GM18511 (cell line): ENCODE measurements at regions not wholly inside any gene's neighbourhood (a gene's known extent, or its start where the extent isn't known, plus 50 kb on each side); places are given as distances from the start of the nearest gene placed in this dataset.

Experiments used
- ATAC-seq: cut with Tn5 transposase; IDR thresholded peaks from one replicate; pipeline ENCODE4 v1.9.1; 2021; ENCODE audit warnings: mild to moderate bottlenecking, moderate library complexity; ENCODE audit not compliant: unreplicated experiment

DNA sequence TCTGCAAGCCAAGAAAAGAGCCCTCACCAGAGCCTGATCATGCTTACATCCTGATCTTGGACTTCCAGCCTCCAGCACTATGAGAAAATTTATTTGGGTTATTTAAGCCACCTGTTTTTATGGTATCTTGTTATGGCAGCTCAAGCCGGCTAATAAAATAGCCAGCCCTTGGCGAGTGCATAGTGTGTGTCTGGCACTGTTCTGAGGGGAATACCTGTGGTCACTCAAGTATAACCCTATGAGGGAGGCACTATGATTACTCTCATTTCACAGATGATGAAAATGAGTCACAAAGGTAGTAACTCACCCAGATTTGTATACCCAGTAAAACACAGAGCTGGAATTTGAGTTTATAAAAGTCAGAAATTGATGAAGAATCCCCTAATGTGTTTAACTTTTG lies 556.9 kb upstream of the SETBP1 start:
- peak; percentile 65 for ATAC-seq

DNA sequence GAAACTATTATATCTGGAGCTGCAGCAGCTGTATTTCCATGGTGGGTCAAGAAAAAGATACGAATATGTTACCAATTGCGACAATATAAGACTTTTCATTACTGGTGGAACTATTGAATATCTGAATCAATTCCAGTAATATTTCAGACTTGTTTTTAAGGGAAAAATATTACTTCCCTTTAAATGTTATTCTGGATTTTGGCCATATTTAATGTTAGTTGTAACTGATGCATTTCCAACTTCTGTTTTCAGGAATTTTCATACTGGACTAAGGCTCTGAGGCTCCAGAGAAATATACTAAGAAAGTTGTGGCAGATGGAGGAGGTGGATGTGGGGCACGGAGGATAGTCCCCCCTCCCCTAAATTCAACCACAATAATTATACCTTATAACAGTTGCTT lies 555.2 kb upstream of the SETBP1 start:
- no peak for ATAC-seq

DNA sequence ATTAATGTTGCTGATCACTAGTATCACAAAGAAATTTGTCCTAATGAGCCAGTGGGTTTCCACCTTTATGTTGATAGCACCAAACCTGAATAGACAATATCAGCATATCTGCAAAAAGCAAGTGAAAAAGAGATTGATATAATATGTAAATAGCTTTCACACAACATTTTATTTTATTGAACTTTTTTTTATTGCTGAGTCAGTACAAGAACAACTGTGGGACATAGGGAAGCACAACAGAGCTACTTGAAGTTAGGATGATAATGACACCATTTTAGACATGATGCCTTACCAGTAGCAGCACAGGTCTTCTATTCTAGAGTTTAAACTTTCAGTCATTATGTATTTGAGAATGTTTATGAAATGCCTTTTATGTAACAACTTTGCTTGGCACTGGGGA lies 554.1 kb upstream of the SETBP1 start:
- ATAC-seq = no peak

DNA sequence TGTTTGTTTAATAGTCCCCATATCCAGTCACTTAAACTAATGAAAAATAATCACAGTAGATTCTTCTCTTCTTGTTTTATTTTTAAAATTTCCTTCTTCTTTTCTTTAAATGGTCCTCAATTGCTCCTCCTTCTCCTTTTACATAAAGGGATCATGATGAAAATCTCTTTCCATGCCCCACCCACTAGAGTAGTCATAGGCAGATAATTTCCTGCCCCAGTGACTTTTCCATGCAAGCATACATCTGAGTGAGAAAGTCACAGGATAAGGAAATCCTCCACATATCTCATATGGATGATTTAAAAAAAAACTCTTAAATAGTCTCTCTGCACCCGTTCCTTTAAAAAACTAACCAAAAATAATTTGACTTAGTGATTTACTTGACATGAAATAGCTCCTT lies 552.3 kb upstream of the SETBP1 start:
- ATAC-seq = no peak

DNA sequence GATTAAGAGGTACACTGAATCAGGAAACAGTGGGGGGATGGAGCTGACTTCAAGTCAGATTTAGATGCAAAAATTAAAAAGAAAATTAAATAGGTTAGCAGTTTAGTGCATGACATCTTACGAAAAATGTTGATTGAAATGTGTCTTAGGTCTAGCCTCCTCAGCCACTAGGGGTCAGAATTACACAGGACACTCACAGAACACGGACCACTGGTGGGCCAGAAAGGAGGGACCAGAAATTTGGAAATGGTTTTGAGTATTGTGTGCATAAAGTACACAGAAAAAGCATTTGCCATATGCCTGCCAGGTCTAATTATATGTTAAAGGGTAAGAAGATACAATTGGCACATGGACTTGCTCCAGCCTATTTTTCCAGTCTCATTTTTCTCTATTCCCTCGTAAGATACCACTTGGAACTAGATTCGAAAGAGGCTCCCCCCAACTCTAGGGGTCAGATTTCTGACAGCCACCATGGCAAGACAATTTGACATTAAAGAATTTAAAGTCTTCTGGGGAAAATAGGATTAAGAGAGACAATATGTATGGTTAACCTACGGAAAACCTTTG lies 550.2 kb upstream of the SETBP1 start:
- peak; percentile 78 for ATAC-seq

DNA sequence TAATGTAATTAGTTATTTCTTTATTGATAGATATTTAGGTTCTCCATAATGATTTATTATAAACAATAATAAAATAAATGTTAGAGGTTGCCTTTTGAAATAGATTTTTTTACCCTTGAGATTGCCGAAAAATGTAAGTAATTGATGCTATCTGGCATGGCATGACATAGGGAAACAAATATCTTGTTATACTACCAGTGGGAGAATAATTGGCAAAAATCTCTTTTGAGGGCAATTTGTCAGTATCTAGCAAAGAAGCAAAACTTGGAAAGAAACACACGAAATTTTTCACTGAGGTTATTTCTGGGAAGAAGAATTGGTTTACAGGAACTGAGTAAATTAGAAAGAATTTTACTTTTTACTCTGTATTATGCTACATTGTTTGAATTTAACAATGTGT lies 547.2 kb upstream of the SETBP1 start:
- ATAC-seq = no peak

DNA sequence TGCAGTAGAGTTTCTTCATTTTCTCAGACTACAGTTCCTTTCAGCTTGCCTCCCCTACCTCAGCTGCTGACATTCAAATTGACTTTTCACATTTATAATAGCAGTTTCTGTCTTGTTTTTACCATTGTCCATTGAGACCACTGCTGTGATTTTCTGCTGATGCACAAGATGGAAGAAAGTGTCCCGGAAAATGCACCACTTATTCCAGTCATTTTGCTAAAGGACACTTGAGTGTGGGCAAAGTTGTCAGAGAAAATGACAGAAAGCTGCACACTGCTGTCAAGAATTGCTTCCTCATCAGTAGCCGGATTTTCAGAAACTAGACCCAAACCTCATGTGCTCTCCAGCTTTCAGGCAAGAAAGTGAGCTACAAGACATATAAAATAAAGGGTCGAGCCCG lies 546.2 kb upstream of the SETBP1 start:
- no peak for ATAC-seq

DNA sequence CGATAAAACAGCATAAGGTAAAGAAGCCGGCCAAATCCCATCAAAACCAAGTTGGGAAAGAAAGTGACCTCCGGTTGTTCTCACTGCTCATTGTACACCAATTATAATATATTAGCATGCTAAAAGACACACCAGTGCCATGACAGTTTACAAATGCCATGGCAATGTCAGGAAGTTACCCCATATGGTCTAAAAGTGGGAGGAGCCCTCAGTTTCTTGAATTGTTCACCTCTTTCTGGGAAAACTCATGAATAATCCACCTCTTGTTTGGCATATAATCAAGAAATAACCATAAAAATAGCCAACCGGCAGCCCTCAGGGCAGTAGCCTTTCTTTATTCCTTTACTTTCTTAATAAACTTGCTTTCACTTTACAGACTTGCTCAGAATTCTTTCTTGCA lies 544.9 kb upstream of the SETBP1 start:
- ATAC-seq = no peak

DNA sequence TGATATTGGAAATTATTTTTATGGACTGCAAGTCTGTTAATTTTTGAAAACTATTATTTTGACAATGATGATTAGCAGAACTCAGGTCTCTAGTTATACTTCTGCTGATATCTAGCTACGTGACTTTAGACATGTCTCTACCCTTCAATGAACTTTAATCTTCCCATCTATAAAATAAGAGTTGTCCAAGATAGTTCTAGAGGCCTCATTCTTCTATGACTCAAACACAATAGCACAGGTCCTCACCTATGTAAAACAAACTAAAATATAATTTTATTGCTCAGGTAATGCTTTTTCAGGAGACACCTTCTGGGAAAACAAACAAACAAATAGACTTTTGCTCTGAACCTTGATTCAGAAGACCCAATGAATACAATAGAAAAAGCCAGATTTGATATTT lies 544.4 kb upstream of the SETBP1 start:
- no peak for ATAC-seq

DNA sequence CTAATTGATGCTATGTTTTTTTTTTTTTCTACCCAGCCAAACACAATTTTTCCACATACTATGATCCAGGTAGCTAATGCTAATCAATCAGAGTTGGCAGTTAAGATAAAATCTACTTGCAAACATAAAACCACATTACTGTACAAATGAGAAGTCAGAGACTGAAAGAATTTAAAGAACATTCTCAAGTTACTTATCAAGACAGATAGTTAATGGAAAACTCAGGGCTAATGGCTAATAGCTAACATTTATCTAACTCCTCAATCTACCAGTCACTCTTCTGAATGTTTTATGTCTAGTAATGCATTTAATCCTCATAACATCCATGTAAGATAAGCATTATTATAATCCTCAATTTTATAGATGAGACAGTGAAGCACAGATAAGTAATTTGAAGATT lies 537.6 kb upstream of the SETBP1 start:
- ATAC-seq = no peak

DNA sequence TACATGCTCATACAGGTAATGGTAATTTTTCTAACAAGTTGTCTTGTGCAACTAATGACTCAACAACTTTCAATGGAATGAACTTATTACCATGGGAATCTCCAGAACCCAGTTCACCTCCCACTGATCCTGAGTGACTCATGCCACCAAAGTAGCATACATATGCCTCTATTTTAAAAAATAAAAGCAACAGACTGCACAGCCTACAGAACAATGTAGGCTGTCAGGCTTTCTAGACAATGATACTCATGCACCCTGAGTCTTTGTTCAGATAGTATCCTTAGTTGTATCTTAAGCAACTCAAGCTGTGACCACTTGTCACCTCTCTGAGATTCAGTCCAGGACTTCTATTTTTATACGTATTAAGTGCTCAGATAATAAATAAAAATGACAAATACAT lies 531.0 kb upstream of the SETBP1 start:
- ATAC-seq = no peak

DNA sequence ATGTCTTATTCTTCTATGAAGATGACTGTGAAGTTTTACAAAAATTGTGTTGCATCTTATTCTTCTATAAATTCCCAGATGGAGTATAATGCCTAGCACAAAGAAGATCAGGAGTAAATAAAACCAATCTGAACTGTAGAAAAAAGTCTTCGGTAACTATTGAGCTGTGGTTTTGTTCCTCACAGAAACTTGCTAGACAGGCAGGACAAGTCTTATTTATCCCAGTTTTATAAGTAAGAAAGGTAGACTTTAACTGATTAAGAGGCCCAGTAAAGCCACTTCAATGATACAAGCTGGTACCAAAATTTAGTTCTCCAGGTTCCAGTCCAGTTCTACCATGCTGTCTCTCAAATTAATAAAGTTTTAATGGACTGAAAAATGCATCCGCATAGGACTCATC lies 526.7 kb upstream of the SETBP1 start:
- no peak for ATAC-seq

DNA sequence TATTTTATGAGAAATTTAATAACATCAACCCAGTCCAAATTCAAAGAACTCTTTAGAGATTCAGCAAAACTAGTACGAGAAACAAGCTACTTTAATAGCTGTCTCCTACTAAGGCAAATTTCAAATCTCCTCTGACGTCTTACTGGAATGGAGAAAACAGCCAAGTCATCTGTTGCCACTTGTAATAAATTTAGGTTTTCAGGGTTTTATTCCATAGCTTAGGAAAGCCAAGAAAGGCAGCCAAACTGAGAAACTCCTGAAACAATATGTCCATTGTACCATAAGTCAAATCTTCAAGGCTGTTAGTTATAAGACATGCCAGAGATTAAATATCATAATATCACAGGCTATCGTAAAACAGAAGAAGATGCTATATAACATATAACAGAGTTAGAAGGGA lies 524.6 kb upstream of the SETBP1 start:
- ATAC-seq = no peak

DNA sequence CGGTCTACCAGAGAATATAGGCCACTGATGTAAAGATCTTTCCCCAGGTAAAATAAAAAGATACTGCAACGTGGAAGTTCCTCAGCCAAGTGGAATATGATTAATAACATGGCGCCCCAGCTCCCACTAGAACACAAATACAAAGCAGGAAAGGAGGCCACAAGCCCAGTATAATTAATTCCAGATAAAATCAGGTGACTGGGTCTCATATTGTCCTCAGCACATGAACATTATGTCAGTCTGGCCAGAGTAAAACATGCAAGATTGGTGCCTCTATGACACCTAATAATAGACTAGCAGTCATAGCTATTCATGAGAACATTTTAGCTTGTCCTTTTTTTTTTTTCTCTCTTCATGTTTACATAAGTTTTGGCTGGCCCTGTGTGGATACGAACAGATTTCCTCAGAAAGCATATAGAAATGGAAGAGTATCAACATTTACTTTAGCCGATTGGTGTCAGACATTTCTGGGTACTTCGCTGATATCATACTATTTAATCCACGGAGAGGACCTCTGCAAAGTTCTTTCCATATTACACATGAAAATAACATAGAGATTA lies 523.8 kb upstream of the SETBP1 start:
- no peak for ATAC-seq

DNA sequence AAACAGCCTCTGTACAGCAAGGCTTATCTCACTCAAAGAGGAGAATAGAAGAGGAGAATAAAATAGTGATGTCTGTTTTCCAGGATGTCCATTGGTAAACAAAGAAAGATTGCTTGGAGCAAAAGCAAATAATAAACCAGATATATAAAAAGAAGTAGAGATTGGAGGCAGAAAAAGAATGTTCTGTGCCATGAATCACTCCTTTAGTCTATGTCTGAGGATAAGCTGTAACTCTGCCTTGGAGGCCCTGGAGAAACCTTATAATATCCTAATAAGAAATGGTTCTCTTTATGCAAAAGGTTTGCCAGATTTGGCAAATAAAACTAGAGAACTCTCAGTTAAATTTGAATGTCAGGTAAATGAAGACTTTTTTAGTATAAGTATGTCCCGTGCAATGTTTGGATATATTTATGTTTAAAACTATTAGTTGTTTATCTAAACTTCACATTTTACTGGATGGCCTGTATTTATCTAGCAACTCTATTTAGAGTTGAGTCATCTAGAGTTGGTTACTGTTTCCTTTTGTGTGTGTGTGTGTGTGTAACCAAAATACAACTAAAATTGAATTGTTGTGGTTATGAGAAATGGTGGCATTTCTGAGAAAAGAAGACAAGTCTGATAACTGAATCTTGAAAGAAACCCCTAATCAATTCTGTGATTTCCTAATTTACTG lies 510.3 kb upstream of the SETBP1 start:
- no peak for ATAC-seq

DNA sequence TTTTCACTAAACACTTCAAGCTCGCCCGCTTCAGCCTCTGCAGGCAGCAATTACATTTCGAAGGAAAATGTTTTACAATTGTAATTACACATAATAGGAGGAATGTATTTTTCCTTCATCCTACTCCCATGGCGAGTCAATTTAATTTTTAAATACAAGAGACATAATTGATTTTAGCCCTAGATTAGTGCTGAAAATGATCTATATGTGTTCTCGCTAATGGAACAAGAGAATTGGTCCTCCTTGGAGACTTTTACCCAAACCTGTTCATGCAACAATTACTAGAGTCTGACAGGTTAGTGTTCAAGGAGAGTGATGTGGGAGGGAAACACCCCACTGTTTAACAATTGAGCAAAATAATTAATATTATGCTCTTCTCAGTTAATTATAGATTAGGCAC lies 509.4 kb upstream of the SETBP1 start:
- ATAC-seq = no peak

DNA sequence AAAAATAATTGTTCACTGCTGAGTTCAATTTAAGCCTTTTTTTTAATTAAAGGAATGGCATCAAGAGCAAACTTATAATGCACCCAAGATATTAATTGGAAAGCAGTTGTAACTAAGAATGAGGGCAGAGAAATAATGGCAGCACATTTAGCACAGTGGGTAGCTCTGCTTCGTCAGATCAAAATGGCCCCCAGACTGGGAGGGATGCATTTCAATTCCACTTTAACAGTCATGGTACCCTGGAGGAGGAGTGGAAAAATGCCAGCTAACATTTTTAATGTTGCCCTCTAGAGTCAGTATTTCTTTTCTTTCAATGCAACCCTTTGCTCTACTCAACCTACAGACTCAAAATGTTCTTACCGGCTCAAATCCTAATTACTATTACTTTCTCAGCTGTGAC lies 504.8 kb upstream of the SETBP1 start:
- ATAC-seq = no peak

DNA sequence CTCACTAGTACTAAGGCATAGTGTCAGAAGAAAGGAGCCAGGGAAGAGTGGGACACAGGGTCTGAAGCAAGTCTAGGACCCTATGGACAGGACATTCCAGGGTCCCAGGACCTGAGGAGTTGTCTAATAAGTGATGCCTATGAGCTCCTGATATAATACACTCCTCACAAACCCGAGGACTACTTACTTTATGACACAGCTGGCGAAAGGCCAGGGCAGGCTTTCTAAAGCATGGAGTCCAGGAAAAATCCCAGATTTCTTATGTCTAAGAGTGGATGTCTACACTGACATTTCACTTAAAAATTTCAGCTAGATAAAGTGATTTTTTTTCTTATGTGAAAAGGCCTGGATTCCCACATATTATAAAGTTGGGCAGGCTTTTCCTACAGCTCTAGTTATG lies 502.2 kb upstream of the SETBP1 start:
- ATAC-seq = no peak

DNA sequence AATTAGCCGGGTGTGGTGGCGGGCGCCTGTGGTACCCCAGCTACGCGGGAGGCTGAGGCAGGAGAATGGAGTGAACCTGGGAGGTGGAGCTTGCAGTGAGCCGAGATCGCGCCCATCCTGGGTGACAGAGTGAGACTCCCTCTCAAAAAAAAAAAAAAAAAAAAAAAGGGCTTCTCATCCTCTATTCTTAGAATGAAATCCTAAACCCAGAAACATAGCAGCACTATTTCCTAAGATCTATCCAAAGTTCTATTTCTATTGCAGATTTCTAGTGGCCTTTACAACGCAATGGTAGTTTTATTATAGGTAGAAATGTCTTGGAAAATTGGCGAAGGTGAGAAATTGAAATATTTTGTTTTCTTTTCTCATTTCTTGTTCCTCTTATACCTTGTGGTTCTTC lies 501.0 kb upstream of the SETBP1 start:
- no peak for ATAC-seq

DNA sequence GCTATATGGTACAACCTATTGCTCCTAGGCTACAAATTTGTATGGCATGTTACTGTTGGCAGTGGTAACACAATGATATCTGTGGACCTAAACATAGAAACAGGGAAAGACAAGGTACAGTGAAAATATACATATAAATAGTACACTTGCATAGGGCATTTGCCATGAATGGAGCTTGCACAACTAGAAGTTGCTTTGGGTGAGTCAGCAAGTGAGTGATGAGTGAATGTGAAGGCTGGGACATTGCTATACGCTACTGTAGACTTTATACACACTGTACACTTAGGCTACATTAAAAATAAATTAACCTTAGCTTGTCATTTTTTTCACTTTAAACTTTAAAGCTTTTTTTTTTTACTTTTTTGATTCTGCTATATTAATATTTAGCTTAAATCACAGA lies 500.0 kb upstream of the SETBP1 start:
- ATAC-seq = no peak

DNA sequence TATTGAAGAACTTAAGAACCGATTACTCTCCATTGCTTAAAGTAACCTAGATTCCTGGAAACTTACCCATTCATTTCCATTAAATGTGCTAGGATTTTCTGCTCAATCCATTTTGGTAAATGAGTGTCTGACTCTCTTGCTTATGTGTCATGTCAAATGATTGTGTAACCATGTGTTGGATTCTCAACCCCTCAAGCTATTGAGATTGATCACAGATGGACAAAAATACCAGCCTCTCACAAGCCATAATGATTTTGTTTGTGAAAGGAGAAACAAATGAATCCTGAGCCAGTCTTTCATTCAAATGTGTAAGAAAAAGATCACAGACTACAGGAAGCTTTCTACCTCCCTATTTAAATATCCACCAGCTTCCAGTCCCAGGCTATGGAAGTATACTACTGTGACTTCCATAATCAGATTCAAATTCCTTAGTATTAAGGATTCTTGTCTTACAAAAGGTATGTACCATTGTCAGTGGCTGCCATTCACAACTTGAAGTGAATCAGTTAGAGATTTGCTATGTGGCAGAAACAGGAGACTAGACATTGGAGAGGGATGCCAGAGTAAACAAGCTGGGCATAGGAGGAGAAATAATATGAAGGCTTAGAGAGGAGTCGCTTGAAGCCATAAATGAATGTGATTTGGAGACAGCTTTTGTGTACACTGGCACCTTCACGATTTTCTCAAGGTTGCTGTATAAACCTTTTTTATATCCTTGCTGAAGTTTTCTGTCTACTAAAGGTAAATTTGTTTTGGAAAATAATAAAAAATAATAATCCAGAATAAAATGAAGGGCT lies 498.5 kb upstream of the SETBP1 start:
- no peak for ATAC-seq

DNA sequence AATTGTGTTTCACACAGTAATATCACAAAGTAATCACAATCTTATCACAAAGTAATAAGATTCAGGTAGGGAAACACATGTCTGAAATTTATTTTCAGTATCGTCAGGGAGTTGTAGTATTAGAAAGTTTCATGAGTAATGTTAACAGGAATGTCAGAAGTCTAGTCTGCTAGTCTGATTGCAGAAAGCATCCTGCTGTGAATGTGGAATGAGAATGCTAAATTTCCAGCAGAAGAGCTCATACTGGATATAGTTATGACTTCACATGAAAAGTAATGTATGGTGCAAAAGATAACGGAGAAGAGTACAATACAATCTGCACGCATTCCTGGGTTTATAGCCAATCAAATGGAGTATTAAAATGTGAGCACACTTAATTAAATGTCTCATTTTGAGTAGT lies 494.7 kb upstream of the SETBP1 start:
- ATAC-seq = no peak
